HG03558 (cell line): ENCODE measurements at regions not wholly inside any gene's neighbourhood (a gene's known extent, or its start where the extent isn't known, plus 50 kb on each side); places are given as distances from the start of the nearest gene placed in this dataset.

Source experiments
- ATAC-seq: cut with Tn5 transposase; IDR thresholded peaks from one replicate; pipeline ENCODE4 v1.9.1; 2021; ENCODE audit warnings: moderate number of reproducible peaks; ENCODE audit not compliant: unreplicated experiment; ENCODE audit errors: extremely low read depth

DNA sequence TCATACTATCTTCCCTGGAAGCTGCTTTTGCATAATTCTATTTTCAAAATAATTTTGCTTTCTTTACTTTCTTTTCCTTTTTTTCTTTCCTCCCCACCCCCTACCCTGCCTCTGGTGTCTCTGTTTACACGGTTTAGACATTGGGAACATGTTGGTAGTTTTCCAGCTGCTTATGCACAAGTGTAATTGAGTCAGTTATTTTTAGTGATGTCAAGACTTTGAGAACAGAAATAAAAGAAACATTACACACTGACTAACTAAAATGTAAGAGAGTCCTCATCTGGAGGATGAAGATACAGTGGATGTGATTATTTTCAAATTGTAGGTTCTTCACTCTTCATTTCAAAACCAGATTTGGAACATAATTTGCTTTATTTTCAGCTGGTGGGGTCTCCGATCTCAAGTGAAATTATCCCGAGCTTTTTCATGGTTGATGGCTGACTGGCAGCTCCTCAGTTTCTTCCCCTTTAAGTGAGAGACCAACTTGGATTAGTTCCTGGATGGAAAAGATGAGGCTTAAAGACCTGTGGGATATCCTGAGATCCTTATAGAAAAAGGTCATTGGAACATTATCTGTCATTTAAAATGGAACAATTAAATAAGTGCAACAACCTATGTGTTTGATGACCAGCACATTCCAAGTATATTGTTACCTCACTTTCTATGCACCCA is 154.4 kb upstream of the ZNF462 start:
- ATAC-seq: no peak

DNA sequence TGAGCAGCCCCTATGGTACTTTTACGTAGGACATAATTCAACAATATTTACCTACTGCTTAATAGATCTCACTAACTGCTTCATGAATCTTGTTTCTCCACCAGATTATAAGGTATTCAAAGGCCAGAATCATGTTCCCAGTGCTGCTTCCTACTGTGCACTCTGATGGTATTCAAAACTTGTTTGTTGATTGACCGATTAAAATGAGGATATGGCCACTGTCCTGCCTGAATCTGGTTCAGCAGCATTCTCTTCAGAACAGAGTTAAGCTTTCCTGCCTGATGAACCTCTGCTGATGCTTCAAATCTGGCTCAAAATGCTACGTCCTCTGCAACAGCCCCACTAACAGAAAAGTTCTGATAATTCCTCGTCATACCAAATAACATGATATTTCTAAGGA is 150.7 kb upstream of the ZNF462 start:
- no peak for ATAC-seq

DNA sequence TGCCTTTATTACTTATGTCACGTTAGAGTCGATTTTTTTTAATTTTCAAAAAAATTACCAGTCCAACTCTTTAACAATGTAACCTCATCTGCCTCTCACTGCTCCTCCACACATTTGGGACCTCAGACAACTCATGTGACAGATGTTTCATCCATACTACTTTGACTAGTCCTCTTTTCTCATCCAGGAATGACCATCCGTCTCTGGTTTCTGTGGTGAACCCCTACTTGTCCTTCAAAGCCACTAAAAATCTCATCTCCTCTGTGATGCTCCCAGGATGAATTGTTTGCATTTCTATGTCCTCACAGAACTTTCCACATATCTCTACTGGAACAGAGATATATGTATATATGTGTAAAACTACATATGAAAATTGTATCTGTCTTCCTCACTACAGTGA is 149.8 kb upstream of the ZNF462 start:
- no peak for ATAC-seq

DNA sequence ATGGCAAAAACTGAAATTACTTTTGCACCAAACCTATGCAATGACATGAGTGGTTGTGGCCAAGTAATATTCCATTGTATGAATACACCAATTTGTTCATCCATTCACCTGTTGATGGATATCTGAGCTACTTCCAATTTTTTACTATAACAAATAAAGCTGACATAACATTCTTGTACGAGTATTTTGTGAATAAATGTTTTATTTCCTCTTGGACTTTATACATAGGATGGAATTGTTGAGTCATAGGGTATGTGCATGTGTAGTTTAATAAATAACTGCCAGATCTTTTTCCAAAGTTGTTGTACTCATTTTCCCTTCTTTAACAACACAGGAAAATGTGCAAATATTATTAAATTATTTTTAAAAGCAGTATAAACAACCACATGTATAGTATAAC is 146.1 kb upstream of the ZNF462 start:
- ATAC-seq: no peak

DNA sequence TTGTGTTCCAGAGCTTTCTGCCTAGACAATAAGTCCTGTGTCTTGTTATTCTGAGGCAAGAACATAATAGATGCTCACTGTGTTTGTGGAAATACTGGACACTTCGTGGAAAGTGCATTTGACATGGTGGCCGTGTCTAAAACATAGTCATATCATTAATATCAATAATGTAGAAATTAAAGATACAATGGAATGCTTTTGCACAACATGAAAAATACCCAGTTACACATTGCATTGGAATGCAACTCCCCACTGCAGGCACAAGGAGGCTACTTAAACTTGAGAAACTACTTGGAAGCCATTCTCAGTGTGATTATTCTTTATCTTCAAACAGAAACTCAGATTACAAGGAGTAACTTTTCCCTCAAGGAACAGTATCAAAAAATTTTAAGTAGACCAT is 145.3 kb upstream of the ZNF462 start:
- no peak for ATAC-seq

DNA sequence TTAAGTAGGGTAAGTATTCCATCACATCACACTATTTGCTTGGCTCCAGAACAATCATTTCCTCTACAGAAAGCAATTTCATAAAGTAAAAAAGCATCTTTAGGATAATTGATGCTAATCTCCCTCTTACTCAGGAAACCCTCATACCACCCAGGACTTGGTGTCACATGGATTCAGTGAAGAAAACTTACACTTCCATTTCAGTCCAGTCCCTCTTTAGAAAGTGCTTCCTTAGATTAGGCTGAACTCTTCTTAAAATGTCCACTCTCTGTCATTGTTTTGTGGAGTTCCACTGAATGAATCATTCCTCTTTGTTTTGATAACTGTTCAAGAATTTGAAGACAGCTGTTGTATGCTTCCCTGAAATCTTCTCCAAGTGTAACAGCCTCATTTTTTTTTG is 144.0 kb upstream of the ZNF462 start:
- no peak for ATAC-seq

DNA sequence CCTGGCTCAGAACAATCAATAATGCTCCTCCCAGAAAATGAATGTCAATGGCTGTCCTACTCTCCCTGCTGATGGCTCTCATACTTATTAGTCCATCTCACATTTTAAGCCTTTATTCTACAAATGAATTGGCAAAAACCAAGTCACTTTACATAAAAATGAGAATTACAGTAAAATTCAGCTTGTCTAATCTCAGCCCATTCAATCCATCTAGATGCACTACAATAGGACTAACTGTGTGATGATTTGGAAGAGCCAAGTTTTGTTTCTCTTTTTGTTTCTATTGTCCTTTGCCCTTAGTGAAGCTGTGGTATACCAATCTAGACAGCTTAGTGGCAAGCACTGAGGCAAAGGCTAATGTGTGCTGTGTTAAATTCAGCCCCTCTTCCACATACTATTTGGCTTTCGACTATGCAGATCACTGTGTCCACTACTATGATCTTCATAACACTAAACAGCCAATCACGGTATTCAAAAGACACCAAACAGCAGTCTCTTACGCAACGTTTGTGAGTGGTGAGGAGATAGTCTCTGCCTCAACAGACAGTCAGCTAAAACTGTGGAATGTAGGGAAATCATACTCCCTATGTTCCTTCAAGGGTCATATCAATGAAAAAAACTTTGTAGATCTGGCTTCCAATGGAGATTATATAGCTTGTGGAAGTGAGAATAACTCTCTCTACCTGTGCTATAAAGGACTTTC is 140.8 kb upstream of the ZNF462 start:
- no peak for ATAC-seq

DNA sequence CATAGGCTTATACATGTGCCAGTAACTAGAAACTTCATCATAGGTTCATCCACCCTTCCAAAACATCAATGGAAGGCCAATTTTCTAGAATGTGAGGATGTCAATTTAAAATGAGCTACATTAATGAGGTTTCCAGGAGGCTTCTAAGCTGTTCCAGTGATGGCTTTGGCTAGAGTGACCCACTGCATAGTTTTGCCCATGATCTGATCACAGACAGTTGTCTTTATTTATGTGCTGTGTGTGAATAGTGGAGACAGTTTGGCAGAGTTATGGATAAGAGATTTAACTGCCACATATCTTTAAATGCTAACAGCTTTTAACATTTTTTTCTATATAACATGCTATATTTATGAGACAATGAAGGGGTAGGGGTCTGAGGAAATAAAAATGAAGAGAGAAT is 139.0 kb upstream of the ZNF462 start:
- ATAC-seq: no peak

DNA sequence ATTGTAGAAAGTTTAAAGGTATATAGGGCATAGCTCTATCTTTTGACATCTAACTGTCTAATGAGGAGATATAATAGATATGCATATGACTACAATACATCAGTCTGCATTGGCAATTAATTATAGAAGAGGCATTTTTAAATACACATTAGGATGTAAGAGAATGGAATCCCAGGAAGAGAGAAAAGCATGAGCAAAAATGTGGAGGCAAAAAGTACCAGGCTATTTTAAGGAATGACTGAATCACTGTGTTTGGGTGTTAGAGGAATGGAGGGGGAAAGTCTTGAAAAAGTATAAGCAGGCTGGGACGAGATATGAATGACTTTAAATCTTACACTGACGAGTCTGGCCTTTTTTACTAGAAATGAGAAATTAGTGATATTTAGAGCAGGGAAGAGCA is 138.4 kb upstream of the ZNF462 start:
- ATAC-seq: no peak

DNA sequence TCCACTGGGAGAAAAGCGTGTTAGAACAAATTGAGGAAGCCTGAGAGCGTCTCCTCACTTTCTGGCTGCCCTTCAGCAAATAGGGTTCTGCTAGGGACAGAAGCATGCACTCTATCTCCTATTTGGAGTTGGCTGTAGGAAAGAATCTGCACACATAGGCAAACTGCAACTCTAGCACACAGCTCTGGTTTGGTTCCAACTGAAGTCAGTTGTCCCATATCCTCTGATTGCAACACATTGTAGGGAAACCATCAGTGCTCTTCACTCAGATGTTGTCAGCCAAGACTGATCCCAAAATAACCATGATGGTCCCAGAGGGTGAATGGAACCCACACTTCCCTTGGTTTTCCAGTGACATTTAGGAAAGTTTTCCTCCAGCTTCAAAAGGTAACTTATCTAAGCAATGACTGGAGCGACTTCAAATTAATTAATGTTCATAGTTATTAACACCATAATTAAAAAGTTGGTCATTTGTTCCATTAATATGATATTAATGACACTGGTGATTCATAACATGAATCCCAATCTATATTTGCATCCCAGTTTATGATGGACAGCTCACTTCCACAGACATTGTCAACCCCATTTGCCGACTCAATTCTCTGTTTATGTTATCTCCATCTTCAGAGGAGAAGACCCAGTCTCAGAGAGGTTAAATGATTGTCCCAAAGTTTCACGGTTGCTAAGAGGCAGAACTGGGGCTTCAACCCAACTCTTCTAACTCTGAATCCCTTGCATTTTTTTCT is 136.7 kb upstream of the ZNF462 start:
- no peak for ATAC-seq

DNA sequence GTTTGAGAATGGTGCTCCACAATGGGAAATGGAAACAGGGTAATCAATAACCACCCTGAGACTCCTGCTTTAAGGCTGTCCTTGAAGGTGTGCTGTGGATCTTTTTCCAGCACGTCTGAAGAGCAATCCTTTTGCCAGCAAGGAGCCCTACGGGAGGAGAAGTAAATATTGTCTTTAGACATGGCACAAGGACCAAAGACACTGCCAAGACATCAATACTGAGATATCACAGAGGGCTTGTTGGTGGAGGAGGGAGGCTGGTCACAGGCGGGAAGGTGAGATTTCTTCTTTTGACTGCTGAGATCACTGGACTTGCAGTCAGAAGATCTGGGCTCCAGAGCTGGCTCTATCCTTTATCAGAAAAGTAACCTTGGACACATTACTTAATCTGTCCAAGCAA is 135.0 kb upstream of the ZNF462 start:
- no peak for ATAC-seq

DNA sequence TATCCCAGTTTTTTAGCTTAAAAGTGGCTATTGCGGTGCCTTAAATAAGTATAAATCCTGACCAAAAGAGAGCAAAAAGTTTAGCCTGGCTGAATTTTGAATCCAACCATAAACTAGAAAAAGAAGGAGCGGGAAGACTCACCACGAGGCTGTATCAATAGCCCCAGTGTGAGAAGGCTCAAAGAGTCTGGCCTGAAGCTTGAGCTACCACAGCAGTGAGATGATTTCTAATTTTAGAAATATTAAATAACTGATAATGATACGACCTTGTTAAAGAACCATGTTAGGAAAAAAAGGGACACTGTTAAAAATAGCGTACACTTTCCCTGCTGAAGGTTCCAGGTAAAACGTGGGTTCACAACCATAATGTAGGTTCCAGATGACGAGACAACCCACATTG is 134.1 kb upstream of the ZNF462 start:
- no peak for ATAC-seq

DNA sequence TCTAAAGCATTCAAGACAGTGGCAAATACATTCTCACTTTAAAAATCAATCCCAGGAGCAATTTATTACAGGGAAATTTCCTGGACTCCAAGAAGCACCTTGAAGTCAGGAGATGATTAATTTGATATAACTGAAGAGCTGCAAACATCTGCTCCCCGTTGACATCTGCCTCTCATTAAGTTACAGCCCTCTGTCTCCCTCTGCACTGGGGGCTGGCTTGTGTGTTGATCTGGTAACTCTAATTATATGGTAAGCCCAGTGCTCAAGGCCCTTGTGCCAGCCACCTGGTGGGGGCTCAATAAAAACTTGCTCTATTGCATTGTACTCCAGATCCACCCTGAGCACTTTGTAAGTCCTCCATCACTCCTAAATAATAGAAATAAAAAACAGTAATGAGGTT is 131.1 kb upstream of the ZNF462 start:
- no peak for ATAC-seq

DNA sequence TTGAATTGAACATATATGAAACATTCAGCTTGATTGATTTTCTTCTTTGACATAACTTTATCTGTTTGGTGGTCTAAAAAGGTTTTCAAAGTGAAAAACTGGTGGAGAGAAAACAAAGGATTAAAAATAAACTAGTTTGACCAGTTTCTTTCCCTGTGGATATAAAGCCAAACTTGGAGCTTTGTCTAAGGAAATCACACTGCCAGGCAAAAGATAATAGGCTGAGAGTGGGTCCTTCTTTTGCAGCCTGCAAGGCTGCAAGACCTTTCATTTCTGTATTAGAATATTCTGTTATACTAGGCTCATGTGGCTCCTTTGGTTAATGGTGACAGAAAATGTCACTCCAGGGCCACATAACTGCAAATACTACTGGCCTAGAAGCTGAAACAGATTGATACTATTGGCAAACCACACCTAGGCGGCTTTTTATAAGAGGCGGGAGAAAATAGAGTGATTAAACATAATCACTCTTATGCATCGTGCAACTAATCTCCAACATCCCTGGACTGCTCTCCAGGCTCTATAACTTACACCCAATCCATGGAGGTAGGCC is 129.1 kb upstream of the ZNF462 start:
- ATAC-seq: no peak

DNA sequence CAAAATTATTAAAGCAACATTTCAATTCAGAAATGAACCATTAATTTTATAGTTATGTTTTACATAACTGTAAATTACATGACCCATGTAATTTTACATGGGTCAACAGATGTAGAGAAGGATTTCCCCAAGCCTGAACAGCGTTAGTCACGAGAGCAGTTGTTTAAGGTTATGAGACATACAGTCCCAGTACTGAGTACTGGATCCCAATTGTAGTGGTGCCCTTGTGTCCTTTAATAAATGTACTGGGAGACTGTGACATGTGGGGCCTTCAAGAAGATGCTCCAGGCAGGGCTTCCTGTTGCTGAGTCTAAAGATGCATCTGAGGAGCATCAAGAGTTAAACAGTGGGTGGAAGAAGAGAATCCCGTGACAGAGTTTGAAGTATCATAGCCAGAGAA is 125.5 kb upstream of the ZNF462 start:
- ATAC-seq: no peak

DNA sequence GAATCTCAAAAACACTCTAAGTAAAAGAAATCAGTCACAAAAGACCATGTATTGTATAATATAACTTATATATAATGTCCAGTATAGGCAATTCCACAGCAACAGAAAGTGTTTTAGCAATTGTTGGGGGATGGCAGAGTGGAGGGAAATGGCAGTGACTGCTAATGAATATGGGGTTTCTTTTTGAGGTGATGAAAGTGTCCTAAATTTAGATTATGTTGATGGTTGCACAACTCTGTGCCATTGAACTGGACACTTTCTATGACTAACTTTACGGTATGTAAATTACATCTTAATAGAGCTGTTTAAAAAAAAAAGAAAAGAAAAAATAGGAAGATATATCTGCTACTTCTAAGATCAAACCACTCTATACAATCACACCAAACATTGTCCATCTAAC is 124.9 kb upstream of the ZNF462 start:
- no peak for ATAC-seq

DNA sequence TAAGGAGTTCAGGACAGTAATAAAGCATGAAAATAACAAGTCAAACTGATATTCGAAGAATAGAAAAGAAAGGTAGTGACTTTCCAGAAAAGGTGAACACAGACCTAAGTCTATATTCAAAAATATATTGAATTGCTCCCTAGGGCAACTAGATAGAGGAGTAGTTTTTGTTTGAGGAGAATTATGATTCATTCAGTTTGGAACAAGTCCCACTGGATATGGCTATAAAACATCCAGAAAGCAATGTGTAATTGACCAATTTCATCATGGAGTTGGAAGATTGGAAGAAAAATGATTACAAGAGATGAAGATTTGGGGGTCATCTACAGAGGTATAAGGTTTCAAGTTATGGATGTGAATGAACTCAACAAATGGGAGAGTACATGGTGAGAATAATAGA is 117.5 kb upstream of the ZNF462 start:
- no peak for ATAC-seq

DNA sequence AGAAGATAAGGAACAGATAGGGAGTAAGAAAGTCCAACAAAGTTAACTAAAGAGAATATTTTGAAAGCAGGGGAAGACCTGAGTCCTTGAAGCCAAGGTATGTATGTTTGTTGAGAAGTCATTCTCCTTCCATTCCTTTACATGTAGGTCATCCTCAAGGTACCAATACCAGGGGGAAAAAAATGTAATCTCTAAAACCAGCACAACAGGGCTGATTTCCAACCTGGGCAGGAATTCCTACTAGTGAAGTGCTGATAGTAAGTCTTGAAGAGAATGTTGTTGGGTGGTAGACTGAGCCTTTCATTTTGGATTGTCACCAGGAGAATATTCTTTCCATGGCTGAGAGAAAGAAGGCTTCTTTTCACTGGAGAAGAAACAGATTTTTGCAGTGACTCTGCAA is 117.1 kb upstream of the ZNF462 start:
- ATAC-seq: no peak

DNA sequence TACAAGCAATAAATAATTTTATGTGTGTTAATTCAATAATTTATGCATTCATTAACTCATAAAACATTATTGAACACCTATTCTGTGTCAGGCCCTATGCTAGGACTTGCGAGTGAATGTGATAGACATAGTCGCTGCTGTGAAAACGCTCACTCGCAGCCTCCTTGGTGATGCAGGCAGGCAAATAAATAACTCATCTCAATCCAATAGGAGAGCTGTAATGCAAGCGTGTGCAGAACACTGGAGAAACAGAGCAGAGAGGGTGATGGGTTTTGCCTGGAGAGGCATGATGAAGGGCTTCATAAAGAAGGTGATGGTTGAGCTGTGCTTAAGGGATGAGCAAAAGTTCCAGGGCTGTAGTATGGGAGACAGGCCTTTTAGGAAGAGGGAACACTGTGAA is 111.3 kb upstream of the ZNF462 start:
- no peak for ATAC-seq

DNA sequence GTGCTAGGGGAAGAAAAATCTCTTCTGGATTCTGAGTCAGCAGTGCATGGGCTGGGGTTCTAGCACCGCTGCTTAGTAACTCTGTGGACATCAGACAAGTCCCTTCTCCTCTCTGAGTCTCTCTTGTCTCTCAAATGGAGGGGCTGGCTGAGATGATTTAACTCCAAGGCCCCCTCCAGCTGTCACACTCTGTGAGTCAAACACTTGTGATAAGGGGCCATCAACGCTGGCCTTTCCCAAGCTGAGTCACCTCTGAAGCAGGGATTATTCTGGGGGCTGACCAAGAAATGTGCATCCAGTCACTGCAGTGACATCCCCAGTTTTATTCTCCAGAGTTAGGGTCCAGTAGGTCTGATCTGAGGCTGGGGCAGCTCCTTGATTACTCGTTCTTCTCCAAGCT is 110.4 kb upstream of the ZNF462 start:
- no peak for ATAC-seq

DNA sequence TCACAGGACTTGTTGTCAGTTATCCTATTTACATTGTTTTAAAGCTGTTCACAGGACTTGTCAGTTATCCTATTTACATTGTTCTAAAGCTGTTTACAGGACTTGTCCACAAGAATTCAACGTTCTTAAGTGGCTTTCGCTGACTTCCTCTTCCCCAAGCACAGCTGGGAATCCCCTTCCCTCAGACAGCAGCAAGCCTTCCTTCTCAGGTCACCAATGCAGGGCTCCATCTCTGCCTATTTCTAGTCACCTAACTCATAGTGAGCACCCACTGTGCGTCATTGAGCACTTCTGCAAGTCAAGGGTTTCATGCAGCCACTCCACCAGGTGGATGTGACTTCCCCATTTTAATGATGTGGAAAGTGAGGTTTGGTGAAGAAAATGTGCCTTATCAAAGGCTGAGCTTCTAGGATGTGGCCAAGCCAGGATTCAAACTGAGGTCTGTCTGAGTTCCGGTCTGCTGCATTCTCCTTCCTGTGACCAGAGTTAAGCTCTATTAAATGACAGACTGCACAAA is 109.8 kb upstream of the ZNF462 start:
- ATAC-seq: peak; percentile 80
